ENCODE measurements at regions not wholly inside any gene's neighbourhood (a gene's known extent, or its start where the extent isn't known, plus 50 kb on each side); places are given as distances from the start of the nearest gene placed in this dataset.

DNA sequence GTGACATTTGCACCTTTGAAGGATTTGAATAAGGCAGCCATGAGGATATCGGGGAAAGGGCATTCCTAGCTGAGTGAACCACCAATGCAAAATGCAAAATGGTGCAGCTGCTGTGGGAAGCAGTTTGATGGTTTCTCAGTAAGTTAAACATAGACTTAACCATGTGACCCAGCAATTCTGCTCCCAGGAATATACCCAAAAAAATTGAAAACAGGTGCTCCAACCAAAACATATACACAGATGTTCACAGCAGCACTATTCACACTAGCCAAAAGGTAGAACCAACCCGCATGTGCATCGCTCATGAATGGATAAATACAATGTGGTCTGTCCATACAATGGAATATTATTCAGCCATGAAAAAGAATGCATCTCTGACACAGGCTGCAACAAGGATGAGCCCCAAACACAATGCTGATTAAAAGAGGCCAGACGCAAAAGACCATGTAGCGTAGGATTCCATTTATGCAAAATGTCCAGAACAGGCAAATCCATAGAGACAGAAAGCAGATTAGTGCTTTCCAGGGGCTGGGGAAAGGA, 215.0 kb upstream of the MYL2 start:
- 97% methylated on average over 5 of the region's 5 CpGs; no CpG with 5 or more reads in 1 of the 2 experiments for WGBS, 2 experiments (ENCODE audit: extremely low coverage in 1 of 2, insufficient coverage in 1 of 2, insufficient read length in 1 of 2, insufficient replicate concordance in 2 of 2, low coverage in 1 of 2, low lambda C conversion rate in 2 of 2, missing lambda C conversion rate in 1 of 2)
- H2AK5ac ChIP-seq (ENCODE audit: low read depth, low read length): no peak overlapping the region
- H2AFZ ChIP-seq (ENCODE audit: low read length): no peak overlapping the region
- ChIA-PET CTCF (ENCODE audit: partially characterized antibody) (no interaction called here), POLR2A (ENCODE audit: partially characterized antibody) (no interaction called here)
- DNase-seq (ENCODE audit: low read depth in 1 of 2, low spot score in 2 of 2) (no peak), FAIRE-seq (no peak)
- H3K4me3 ChIP-seq (ENCODE audit: extremely low read depth in 1 of 4, insufficient read depth in 2 of 4, low read depth in 3 of 4, low read length in 4 of 4): no peak overlapping the region
- H3K9ac ChIP-seq (replicated peaks in 1 of 4; ENCODE audit: extremely low read depth in 1 of 4, low read depth in 3 of 4, low read length in 3 of 4): no peak overlapping the region
- H4K8ac ChIP-seq (ENCODE audit: extremely low read depth, insufficient read depth, low read length): no peak overlapping the region
- no peaks in the 10 kb centered on the region for H3K27me3 ChIP-seq (replicated peaks in 1 of 4; ENCODE audit: control insufficient read depth in 3 of 4, extremely low read depth in 1 of 4, insufficient read depth in 3 of 4, low read length in 3 of 4)
- no peak overlapping the region for H2BK15ac ChIP-seq (ENCODE audit: low read length)
- H3K23ac ChIP-seq (ENCODE audit: insufficient read length): no peak overlapping the region
- no peak overlapping the region for H4K5ac ChIP-seq (ENCODE audit: insufficient read length, low read depth, low read length)
- no peak overlapping the region for H3K56ac ChIP-seq (replicated peaks; ENCODE audit: insufficient read length, low read depth, low read length)
- no peak overlapping the region for H2BK120ac ChIP-seq (replicated peaks; ENCODE audit: low read depth, low read length)
- no peak overlapping the region for H3K4me2 ChIP-seq (ENCODE audit: insufficient read depth in 1 of 2, low read depth in 2 of 2, low read length in 2 of 2)
- no peak overlapping the region for H3K18ac ChIP-seq (ENCODE audit: extremely low read depth, low read length)
- 0 out of 2 replicates have a peak, but pooled peaks have one; percentile 61 for TF ChIP-seq KDM1A (IDR thresholded peaks at IDR 0.05; ENCODE audit: borderline replicate concordance, low read length)
- TF ChIP-seq RXRA (IDR thresholded peaks at IDR 0.05; ENCODE audit: insufficient read depth, low read depth, low read length): no peak
- H3K79me2 ChIP-seq (ENCODE audit: control insufficient read depth in 1 of 2, insufficient read depth in 2 of 2, low read length in 2 of 2): no peaks in the 10 kb centered on the region
- peaks cover 20 to 28% of the 10 kb centered on the region in 2 experiments for H3K9me3 ChIP-seq (ENCODE audit: insufficient read depth in 2 of 2, low read depth in 1 of 2, low read length in 1 of 2)
- no peak overlapping the region for H2BK5ac ChIP-seq (ENCODE audit: low read depth, low read length)
- no peaks in the 10 kb centered on the region for H3K4me1 ChIP-seq (replicated peaks in 1 of 4; ENCODE audit: control insufficient read depth in 3 of 4, insufficient read depth in 4 of 4, low read length in 3 of 4)
- H3K27ac ChIP-seq (ENCODE audit: low read depth, low read length): no peak overlapping the region
- H3K36me3 ChIP-seq (ENCODE audit: control insufficient read depth in 2 of 4, insufficient read depth in 4 of 4, low read length in 3 of 4): no peaks in the 10 kb centered on the region
- no peak overlapping the region for H3K4ac ChIP-seq (replicated peaks; ENCODE audit: insufficient read length, low read depth, low read length)
- H2BK12ac ChIP-seq (ENCODE audit: low read depth, low read length): no peak overlapping the region
- peaks cover 0 to 4% of the 10 kb centered on the region in 2 experiments for H4K20me1 ChIP-seq (replicated peaks in 1 of 2; ENCODE audit: control insufficient read depth in 1 of 2, insufficient read depth in 2 of 2, low read length in 2 of 2)
- H3K79me1 ChIP-seq (ENCODE audit: low read depth, low read length): peaks cover 3% of the 10 kb centered on the region; the same call in 1 of the 2 replicates
- H4K91ac ChIP-seq (replicated peaks; ENCODE audit: insufficient read length, low read length): no peak overlapping the region
- H2BK20ac ChIP-seq (ENCODE audit: low read length): no peak overlapping the region
- H3K14ac ChIP-seq (ENCODE audit: insufficient read length): no peak overlapping the region
- H3K23me2 ChIP-seq (ENCODE audit: low read depth, low read length): no peaks in the 10 kb centered on the region
